ENCODE measurements at regions not wholly inside any gene's neighbourhood (a gene's known extent, or its start where the extent isn't known, plus 50 kb on each side); places are given as distances from the start of the nearest gene placed in this dataset.
"Not testable (repeated sequence)": the region's sequence is repeated elsewhere in the genome, so short reads cannot be mapped to it uniquely, and the experiment has no call there.

DNA sequence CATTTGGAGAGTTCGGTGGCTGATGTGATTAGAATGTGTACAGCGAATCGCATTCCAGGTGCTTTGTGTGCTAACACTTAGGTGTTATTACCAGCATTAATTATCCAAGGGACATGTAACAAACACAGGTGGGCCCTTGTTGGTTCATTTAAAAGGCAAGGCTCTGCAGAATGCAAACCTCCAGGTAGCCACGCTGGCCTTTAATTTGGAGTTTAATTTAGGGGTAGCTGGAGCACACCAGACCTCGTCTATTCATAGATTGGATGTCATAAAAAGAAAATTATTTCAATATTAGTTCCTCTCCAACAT is 191.1 kb downstream of the MAT2B start:
- TF ChIP-seq ZNF274 (IDR thresholded peaks at IDR 0.05; ENCODE audit: low read depth, low read length), result no peak
- no peak overlapping the region for H3K4me3 ChIP-seq (ENCODE audit: low read length)

DNA sequence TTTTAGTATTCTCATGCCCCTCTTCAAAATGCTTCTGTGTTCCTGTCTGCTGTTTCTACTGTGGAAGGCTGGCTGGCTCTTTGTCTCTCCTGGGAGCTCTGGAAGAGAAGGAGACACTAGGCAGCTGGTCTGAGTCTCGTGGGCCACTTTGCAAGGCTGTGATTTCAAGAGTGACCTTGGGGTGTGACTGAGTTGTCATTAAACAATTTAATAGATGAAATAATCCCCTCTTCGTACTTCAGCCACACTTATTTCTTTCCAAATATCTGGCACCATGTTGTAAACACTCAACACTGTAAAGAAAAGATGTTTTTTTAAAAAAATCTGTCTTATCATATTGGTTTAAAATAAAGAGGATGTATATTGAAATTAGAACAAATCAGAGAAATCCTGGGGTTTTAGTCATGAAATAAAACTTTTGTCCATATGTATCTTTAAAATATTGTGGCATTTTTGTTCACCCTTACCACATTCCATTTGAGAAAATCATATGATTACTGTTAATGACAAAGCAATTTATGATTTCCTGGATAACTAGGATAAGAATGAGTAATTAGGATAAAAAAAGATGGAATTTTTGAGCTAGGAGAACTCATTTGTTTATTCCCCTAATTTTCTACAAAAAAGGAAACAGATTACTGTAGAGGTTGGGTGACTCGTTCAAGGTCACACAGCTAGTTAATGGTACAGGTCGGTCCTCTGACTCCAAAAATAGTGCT is 200.8 kb downstream of the MAT2B start:
- no peak for TF ChIP-seq ZNF274 (IDR thresholded peaks at IDR 0.05; ENCODE audit: low read depth, low read length)
- H3K4me3 ChIP-seq (ENCODE audit: low read length), result no peak overlapping the region

- no peak overlapping the region for H3K4me3 ChIP-seq (ENCODE audit: low read length)
- no peak for TF ChIP-seq ZNF274 (IDR thresholded peaks at IDR 0.05; ENCODE audit: low read depth, low read length)
Observed at GRCh38 chr5:163712011-163712410, 206.6 kb downstream of the MAT2B start.

- no peak for TF ChIP-seq ZNF274 (IDR thresholded peaks at IDR 0.05; ENCODE audit: low read depth, low read length)
Observed at GRCh38 chr5:163718272-163718671, 212.9 kb downstream of the MAT2B start.

DNA sequence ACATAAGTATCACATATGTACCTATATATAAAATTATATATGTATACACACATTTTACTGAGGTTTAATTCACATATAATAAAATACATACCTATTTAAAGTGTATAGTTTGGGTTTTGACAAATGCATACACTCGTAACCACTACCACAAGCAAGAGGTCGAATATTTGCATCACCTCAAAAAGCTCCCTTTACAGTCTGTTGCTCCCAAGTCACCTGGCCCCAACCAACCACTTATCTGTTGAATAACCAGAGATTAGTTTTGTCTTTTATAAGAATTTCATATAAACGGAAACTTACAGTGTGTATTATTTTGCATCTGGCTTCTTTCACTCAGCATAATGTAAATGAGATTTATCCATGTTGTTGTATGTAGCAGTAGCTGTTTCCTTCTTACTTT is 218.9 kb downstream of the MAT2B start:
- TF ChIP-seq ZNF274 (IDR thresholded peaks at IDR 0.05; ENCODE audit: low read depth, low read length), result no peak

More at GRCh38 chr5:163718272-163718671, 212.9 kb downstream of the MAT2B start:
- no peak overlapping the region for H3K4me3 ChIP-seq (ENCODE audit: low read length)

DNA sequence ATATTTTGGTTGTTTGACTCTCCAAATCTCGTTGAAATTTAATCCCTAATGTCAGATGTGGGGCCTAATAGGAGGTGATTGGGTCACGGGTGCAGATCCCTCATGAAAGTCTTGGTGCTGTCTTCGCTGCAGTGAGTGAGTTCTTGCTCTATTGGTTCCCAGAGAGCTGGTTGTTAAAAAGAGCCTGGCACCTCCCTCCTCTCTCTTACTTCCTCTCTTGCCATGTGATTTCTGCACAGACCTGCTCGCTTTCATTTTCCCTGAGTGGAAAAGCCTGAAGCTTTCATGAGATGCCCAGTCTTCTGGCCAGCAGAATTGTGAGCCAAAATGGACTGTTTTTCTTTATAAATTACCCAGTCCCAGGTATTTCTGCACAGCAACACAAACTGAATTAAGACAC is 221.6 kb downstream of the MAT2B start:
- no peak for TF ChIP-seq ZNF274 (IDR thresholded peaks at IDR 0.05; ENCODE audit: low read depth, low read length)
- H3K4me3 ChIP-seq (ENCODE audit: low read length), result no peak overlapping the region

More for the DNA sequence above, 218.9 kb downstream of the MAT2B start:
- no peak overlapping the region for H3K4me3 ChIP-seq (ENCODE audit: low read length)

- H3K4me3 ChIP-seq (ENCODE audit: low read length), result no peak overlapping the region
- TF ChIP-seq ZNF274 (IDR thresholded peaks at IDR 0.05; ENCODE audit: low read depth, low read length), result no peak
Observed at GRCh38 chr5:163730206-163730756, 224.9 kb downstream of the MAT2B start.

DNA sequence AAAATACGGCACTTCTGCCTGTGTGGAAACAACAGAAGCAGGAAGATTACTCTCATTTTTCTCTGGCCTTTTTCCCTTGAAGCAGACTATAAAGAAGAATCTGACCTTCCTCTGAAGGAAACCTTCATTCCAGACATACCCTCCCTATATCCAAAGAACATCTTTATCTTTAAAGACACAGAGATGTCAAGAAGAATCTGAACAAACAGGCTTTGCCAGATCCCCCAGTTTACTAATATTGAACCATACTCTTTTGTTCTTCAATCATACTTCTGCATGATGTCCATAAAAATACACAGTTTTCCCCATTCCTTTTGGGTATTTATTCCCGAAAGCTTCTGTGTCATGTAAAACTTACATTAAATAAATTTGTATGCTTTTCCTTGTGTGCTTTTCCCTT is 225.8 kb downstream of the MAT2B start:
- no peak for TF ChIP-seq ZNF274 (IDR thresholded peaks at IDR 0.05; ENCODE audit: low read depth, low read length)
- no peak overlapping the region; the same call in 1 of the 2 replicates for H3K4me3 ChIP-seq (ENCODE audit: low read length)

- no peak for TF ChIP-seq ZNF274 (IDR thresholded peaks at IDR 0.05; ENCODE audit: low read depth, low read length)
- no peak overlapping the region for H3K4me3 ChIP-seq (ENCODE audit: low read length)
Observed at GRCh38 chr5:163735069-163735468, 229.7 kb downstream of the MAT2B start.

- H3K4me3 ChIP-seq (ENCODE audit: low read length), result no peak overlapping the region
- TF ChIP-seq ZNF274 (IDR thresholded peaks at IDR 0.05; ENCODE audit: low read depth, low read length), result no peak
Observed at GRCh38 chr5:163747586-163747985, 242.2 kb downstream of the MAT2B start.

- no peak for TF ChIP-seq ZNF274 (IDR thresholded peaks at IDR 0.05; ENCODE audit: low read depth, low read length)
- H3K4me3 ChIP-seq (ENCODE audit: low read length), result no peak overlapping the region
Observed at GRCh38 chr5:163748934-163749333, 243.5 kb downstream of the MAT2B start.

- H3K4me3 ChIP-seq (ENCODE audit: low read length), result not testable (repeated sequence)
Observed at GRCh38 chr5:163750415-163750814, 245.0 kb downstream of the MAT2B start.

DNA sequence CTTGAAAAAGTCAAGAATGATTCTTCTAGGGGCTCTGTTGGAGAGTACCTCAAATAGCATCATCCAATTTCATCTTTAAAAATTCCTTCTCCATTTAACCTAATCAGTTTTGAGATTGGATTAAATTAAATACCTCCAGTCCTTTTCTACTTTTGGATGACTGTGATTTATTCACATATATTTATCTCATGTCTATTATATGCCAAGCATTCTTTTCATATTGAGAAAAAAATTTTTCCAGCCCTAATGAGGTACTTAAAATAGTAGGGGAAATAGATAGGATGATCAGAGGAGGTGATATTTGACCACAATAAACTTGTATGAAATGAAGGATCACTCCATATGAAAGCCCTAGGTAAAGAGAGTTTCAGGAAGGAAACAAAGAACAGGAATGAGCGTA is 250.1 kb downstream of the MAT2B start:
- no peak overlapping the region for H3K4me3 ChIP-seq (ENCODE audit: low read length)
- TF ChIP-seq ZNF274 (IDR thresholded peaks at IDR 0.05; ENCODE audit: low read depth, low read length), result no peak

GRCh38 chr5:163756170-163756569 is 250.8 kb downstream of the MAT2B start:
- no peak overlapping the region for H3K4me3 ChIP-seq (ENCODE audit: low read length)
- no peak for TF ChIP-seq ZNF274 (IDR thresholded peaks at IDR 0.05; ENCODE audit: low read depth, low read length)

DNA sequence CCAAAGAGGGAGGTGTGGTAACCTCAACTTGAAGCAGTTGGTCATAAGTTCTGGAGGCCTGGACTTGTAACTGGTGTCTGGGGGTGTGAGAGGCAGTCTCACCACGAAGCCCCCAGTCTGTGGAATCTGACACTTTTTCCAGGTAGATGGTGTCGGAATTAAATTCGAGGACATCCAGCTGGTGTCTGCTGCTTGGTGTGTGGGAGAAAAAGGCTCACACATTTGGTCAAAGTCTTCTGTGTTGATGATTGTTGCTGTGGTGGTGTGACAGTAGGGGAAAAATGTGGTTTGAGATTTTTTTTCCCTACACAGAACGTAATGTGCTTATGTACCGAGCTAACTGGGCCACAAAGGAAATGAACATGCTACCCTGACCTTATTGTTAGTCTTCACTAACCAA is 251.9 kb downstream of the MAT2B start:
- no peak for TF ChIP-seq ZNF274 (IDR thresholded peaks at IDR 0.05; ENCODE audit: low read depth, low read length)
- no peak overlapping the region for H3K4me3 ChIP-seq (ENCODE audit: low read length)

DNA sequence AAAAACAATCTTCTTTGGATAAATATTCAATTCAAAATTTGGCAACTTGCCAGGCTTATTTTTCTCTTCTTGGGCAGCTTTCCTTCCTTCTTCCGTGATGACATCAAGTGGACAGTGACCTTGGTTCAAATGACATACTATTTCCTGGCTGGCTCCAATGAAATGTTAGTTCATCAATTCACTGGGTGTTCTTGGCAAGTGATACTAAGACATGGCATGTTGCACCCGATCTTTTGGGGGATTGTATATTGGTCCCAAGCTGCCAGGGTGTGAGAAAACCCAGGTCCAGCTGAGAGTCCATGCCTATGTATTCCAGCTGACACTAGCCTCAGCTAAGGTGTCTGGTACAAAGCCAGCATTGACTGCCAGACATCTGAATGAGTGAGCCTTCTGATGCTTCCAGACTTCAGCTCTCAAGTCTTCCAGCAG is 252.9 kb downstream of the MAT2B start:
- no peak for TF ChIP-seq ZNF274 (IDR thresholded peaks at IDR 0.05; ENCODE audit: low read depth, low read length)
- H3K4me3 ChIP-seq (ENCODE audit: low read length), result no peak overlapping the region
